GM23338 (cell line): ENCODE measurements at regions not wholly inside any gene's neighbourhood (a gene's known extent, or its start where the extent isn't known, plus 50 kb on each side); places are given as distances from the start of the nearest gene placed in this dataset.

Source experiments
- CREB1 ChIP-seq: fragments of 250-450 bp; sonication (Bioruptor Pico); IDR thresholded peaks from 2 replicates; pipeline ENCODE4 v1.5.0; 2020; ENCODE audit warnings: low read depth, mild to moderate bottlenecking, moderate library complexity
- EZH2 ChIP-seq: fragments of 200-600 bp; sonication (generic); IDR thresholded peaks from one replicate; pipeline ENCODE4 v1.8.0; 2017; ENCODE audit warnings: antibody characterized with exemption, mild to moderate bottlenecking, low read depth; ENCODE audit not compliant: unreplicated experiment
- EZH2phosphoT487 ChIP-seq: fragments of 200-600 bp; sonication (generic); IDR thresholded peaks from one replicate; pipeline ENCODE4 v1.8.1; 2018; ENCODE audit warnings: antibody characterized with exemption; ENCODE audit not compliant: unreplicated experiment
- JUNB ChIP-seq: IDR thresholded peaks from one replicate; pipeline ENCODE4 v1.6.1; 2016; ENCODE audit warnings: antibody characterized with exemption; ENCODE audit not compliant: unreplicated experiment
- NANOG ChIP-seq: IDR thresholded peaks from 2 replicates; pipeline ENCODE4 v1.6.1; 2016; ENCODE audit warnings: antibody characterized with exemption, borderline replicate concordance
- POLR2AphosphoS5 ChIP-seq: IDR thresholded peaks from 2 replicates; pipeline ENCODE4 v1.6.1; 2016; ENCODE audit warnings: antibody characterized with exemption, low read depth
- STAT1 ChIP-seq: IDR thresholded peaks from one replicate; pipeline ENCODE4 v1.6.1; 2016; ENCODE audit warnings: antibody characterized with exemption; ENCODE audit not compliant: unreplicated experiment
- ZNF331 ChIP-seq: fragments of 250-450 bp; sonication (Bioruptor Pico); IDR thresholded peaks from 2 replicates; pipeline ENCODE4 v1.5.0; 2020; ENCODE audit warnings: low read depth, mild to moderate bottlenecking, moderate library complexity
- TF ChIP-seq, protein P1 (sequence below), 2 experiments: fragments of 200-600 bp in 1 of 2; sonication (generic) in 1 of 2; conservative IDR thresholded peaks; 2 replicates each; pipeline versions ENCODE4 v1.5.1 to v1.6.1; 2016 to 2017; ENCODE audit warnings: antibody characterized with exemption in 2 of 2, low read depth in 2 of 2, mild to moderate bottlenecking in 2 of 2, moderate library complexity in 1 of 2
- TF ChIP-seq, protein P2 (sequence below): IDR thresholded peaks from one replicate; pipeline ENCODE4 v1.6.1; 2018; ENCODE audit warnings: antibody characterized with exemption; ENCODE audit not compliant: unreplicated experiment

DNA sequence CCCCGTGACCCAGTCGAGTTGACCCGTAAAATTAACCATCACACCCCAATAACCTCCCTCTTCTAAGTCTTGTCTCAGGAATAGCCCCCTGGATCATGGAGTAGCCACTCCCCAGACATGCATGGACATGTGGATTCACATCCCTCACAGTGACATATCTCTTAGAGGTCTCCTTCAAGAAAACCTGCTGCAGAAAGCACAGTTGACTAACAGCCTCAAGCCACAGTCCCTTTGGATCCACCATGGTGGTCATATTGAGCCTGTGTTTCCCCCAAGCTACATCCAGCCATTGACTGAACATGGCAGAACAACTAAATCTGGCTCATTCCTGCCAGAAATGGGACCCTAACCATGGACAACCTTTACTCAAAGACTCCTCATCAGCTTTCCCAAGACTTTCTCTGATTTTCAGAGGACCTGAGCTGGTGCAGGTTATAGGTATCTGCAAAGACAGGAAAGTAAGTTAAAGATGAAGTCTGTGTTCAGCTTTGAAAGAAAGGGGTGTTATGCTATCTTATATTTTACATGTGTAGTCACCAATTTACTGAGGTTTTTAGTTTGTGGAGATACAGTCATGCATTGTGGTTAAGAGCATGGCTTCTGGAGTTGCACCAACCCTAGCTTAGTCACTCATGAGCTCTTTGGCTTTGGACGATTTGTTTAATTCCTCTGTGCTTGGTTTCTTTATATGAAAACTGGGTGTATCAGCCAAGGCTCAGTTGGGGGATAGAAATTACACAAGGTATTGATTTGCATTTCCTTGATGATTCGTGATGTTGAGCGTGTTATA is 219.1 kb downstream of the MYLK4 start:
- TF ChIP-seq, protein P1, sequence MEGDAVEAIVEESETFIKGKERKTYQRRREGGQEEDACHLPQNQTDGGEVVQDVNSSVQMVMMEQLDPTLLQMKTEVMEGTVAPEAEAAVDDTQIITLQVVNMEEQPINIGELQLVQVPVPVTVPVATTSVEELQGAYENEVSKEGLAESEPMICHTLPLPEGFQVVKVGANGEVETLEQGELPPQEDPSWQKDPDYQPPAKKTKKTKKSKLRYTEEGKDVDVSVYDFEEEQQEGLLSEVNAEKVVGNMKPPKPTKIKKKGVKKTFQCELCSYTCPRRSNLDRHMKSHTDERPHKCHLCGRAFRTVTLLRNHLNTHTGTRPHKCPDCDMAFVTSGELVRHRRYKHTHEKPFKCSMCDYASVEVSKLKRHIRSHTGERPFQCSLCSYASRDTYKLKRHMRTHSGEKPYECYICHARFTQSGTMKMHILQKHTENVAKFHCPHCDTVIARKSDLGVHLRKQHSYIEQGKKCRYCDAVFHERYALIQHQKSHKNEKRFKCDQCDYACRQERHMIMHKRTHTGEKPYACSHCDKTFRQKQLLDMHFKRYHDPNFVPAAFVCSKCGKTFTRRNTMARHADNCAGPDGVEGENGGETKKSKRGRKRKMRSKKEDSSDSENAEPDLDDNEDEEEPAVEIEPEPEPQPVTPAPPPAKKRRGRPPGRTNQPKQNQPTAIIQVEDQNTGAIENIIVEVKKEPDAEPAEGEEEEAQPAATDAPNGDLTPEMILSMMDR (conservative IDR thresholded peaks at IDR 0.05; ENCODE audit: low read depth in 2 of 2): no peak
- TF ChIP-seq POLR2AphosphoS5 (no peak), EZH2 (no peak), JUNB (no peak), EZH2phosphoT487 (no peak), STAT1 (no peak), ZNF331 (no peak), CREB1 (CRISPR knock-in tag) (no peak), NANOG (no peak)
- TF ChIP-seq, protein P2, sequence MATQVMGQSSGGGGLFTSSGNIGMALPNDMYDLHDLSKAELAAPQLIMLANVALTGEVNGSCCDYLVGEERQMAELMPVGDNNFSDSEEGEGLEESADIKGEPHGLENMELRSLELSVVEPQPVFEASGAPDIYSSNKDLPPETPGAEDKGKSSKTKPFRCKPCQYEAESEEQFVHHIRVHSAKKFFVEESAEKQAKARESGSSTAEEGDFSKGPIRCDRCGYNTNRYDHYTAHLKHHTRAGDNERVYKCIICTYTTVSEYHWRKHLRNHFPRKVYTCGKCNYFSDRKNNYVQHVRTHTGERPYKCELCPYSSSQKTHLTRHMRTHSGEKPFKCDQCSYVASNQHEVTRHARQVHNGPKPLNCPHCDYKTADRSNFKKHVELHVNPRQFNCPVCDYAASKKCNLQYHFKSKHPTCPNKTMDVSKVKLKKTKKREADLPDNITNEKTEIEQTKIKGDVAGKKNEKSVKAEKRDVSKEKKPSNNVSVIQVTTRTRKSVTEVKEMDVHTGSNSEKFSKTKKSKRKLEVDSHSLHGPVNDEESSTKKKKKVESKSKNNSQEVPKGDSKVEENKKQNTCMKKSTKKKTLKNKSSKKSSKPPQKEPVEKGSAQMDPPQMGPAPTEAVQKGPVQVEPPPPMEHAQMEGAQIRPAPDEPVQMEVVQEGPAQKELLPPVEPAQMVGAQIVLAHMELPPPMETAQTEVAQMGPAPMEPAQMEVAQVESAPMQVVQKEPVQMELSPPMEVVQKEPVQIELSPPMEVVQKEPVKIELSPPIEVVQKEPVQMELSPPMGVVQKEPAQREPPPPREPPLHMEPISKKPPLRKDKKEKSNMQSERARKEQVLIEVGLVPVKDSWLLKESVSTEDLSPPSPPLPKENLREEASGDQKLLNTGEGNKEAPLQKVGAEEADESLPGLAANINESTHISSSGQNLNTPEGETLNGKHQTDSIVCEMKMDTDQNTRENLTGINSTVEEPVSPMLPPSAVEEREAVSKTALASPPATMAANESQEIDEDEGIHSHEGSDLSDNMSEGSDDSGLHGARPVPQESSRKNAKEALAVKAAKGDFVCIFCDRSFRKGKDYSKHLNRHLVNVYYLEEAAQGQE: no peak
